ENCODE measurements at regions not wholly inside any gene's neighbourhood (a gene's known extent, or its start where the extent isn't known, plus 50 kb on each side); places are given as distances from the start of the nearest gene placed in this dataset.

- no peak for DNase-seq (ENCODE audit: low spot score)
- H3K27me3 ChIP-seq (ENCODE audit: control insufficient read depth in 4 of 4, insufficient read depth in 4 of 4, low read length in 3 of 4): peaks cover 0 to 3% (median 0%) of the 10 kb centered on the region in 4 donors
- 80% methylated on average over 24 of the region's 24 CpGs for WGBS
Measured at GRCh38 chr2:239660390-239661230, 259.8 kb upstream of the HDAC4 start.

More at GRCh38 chr2:239660390-239661230, 259.8 kb upstream of the HDAC4 start:
- Histone ChIP-seq H3K4me1 (ENCODE audit: control insufficient read depth in 4 of 4, insufficient read depth in 4 of 4, low read length in 3 of 4) (no peaks in the 10 kb centered on the region), H3K9ac (ENCODE audit: low read depth in 1 of 2, low read length in 2 of 2) (no peak overlapping the region), H3K27ac (ENCODE audit: low read depth in 1 of 2, low read length in 2 of 2) (no peak overlapping the region), H3K9me3 (ENCODE audit: control insufficient read depth in 4 of 4, low read length in 3 of 4) (no peaks in the 10 kb centered on the region), H3K4me3 (ENCODE audit: low read depth in 1 of 3, low read length in 3 of 3) (no peak overlapping the region), H3K36me3 (ENCODE audit: control insufficient read depth in 4 of 4, insufficient read depth in 3 of 4, low read depth in 1 of 4, low read length in 3 of 4) (no peaks in the 10 kb centered on the region)
- TF ChIP-seq CTCF (IDR thresholded peaks at IDR 0.05; ENCODE audit: low read depth, low read length, missing input control) (no peak), SP1 (IDR thresholded peaks at IDR 0.05) (no peak), HNF4G (IDR thresholded peaks at IDR 0.05) (no peak), RAD21 (IDR thresholded peaks at IDR 0.05) (no peak), GABPA (IDR thresholded peaks at IDR 0.05 in 1 of 2, conservative IDR thresholded peaks at IDR 0.05 in 1 of 2) (no peak), ATF3 (IDR thresholded peaks at IDR 0.05) (no peak), FOXA1 (IDR thresholded peaks at IDR 0.05) (no peak), YY1 (IDR thresholded peaks at IDR 0.05) (no peak), FOXA2 (IDR thresholded peaks at IDR 0.05) (no peak), RXRA (IDR thresholded peaks at IDR 0.05) (no peak), HNF4A (conservative IDR thresholded peaks at IDR 0.05) (no peak), MAX (IDR thresholded peaks at IDR 0.05) (no peak), ZBTB33 (IDR thresholded peaks at IDR 0.05) (no peak), EGR1 (IDR thresholded peaks at IDR 0.05; ENCODE audit: low read depth in 2 of 2) (no peak), REST (IDR thresholded peaks at IDR 0.05) (no peak), JUND (IDR thresholded peaks at IDR 0.05) (no peak), NR2F2 (IDR thresholded peaks at IDR 0.05) (no peak)

Measured in liver (tissue), 8 donors.